GM10248 (cell line): ENCODE measurements at regions not wholly inside any gene's neighbourhood (a gene's known extent, or its start where the extent isn't known, plus 50 kb on each side); places are given as distances from the start of the nearest gene placed in this dataset.

Experiments used
- CTCF ChIA-PET: fragments of 300-600 bp; sonication (Branson Sonifier 250); formaldehyde crosslinking; extraction: SDS; loops from one replicate; lab custom pipeline; 2021; ENCODE audit warnings: antibody characterized with exemption; lab: Yijun Ruan, JAX
- POLR2A ChIA-PET: fragments of 350-650 bp; sonication (Branson Sonifier 250); formaldehyde crosslinking; extraction: SDS; loops from one replicate; lab custom pipeline; 2020; ENCODE audit warnings: antibody characterized with exemption; lab: Yijun Ruan, JAX
- DNase-seq: peaks from one replicate; pipeline ENCODE4 v3.0.0; 2012; ENCODE audit errors: extremely low spot score
- CTCF ChIP-seq: IDR thresholded peaks from 2 replicates; pipeline ENCODE4 v1.5.1; 2012; ENCODE audit warnings: mild to moderate bottlenecking, low read depth; ENCODE audit errors: extremely low read depth, missing control alignments, control extremely low read depth

- no peak for TF ChIP-seq CTCF
- ChIA-PET CTCF (no interaction called here), POLR2A (no interaction called here)
- no peak for DNase-seq
Measured at GRCh38 chr13:39886336-39886735, 230.9 kb downstream of the COG6 start.

- CTCF ChIA-PET: interaction anchor here (1.1 kb wide), 1 partner anchor 11 kb away, joined by 3 read pairs; no protein-coding TSS in a partner anchor
- DNase-seq: no peak
- POLR2A ChIA-PET: no interaction called here
- TF ChIP-seq CTCF: no peak
Measured at GRCh38 chr13:39887387-39887786, 231.9 kb downstream of the COG6 start.

- POLR2A ChIA-PET: no interaction called here
- no peak for TF ChIP-seq CTCF
- CTCF ChIA-PET: no interaction called here
- DNase-seq: no peak
Measured at GRCh38 chr13:39888865-39889810, 233.7 kb downstream of the COG6 start.

- CTCF ChIA-PET: no interaction called here
Measured at GRCh38 chr13:39890537-39890936, 235.1 kb downstream of the COG6 start.

GRCh38 chr13:39892721-39893685 is 237.5 kb downstream of the COG6 start:
- POLR2A ChIA-PET: no interaction called here
- TF ChIP-seq CTCF: no peak
- no peak for DNase-seq
- CTCF ChIA-PET: interaction anchor here (1.3 kb wide), 1 partner anchor 749 kb away, joined by 3 read pairs; no protein-coding TSS in a partner anchor

More at GRCh38 chr13:39890537-39890936, 235.1 kb downstream of the COG6 start:
- no peak for TF ChIP-seq CTCF
- POLR2A ChIA-PET: no interaction called here
- DNase-seq: no peak

- no peak for DNase-seq
- ChIA-PET POLR2A (no interaction called here), CTCF (interaction anchor here (1.4 kb wide), 1 partner anchor 49 kb away, joined by 5 read pairs; no protein-coding TSS in a partner anchor)
- no peak for TF ChIP-seq CTCF
Measured at GRCh38 chr13:39893808-39894207, 238.3 kb downstream of the COG6 start.
